Stimulated activated CD8-positive, alpha-beta memory T cell treated with anti-CD3 and anti-CD28 coated beads, Interleukin-2, amount 100 ng/mL, for 48 hours (primary cell): ENCODE measurements at regions not wholly inside any gene's neighbourhood (a gene's known extent, or its start where the extent isn't known, plus 50 kb on each side); places are given as distances from the start of the nearest gene placed in this dataset.

Experiments
- DNase-seq, 2 donors: peaks; one replicate each; pipeline ENCODE4 v3.0.0-alpha.2; 2020; ENCODE audit warnings: low read depth in 2 of 2

- DNase-seq = no peak
These were observed 136.5 kb upstream of the ABCA1 start for GRCh38 chr9:105064248-105065097.

- no peak for DNase-seq
These were observed 137.4 kb upstream of the ABCA1 start for GRCh38 chr9:105065098-105066088.

- no peak for DNase-seq
These were observed 138.4 kb upstream of the ABCA1 start for GRCh38 chr9:105066275-105066865.

GRCh38 chr9:105067895-105068580, 140.1 kb upstream of the ABCA1 start:
- DNase-seq = no peak

GRCh38 chr9:105069285-105069684, 141.3 kb upstream of the ABCA1 start:
- no peak for DNase-seq

- DNase-seq = no peak
These were observed 141.7 kb upstream of the ABCA1 start for GRCh38 chr9:105069696-105070095.

- DNase-seq = no peak
These were observed 142.2 kb upstream of the ABCA1 start for GRCh38 chr9:105070176-105070575.

GRCh38 chr9:105072476-105072875, 144.5 kb upstream of the ABCA1 start:
- DNase-seq = no peak

GRCh38 chr9:105073147-105073546, 145.2 kb upstream of the ABCA1 start:
- no peak for DNase-seq

GRCh38 chr9:105074491-105074890, 146.5 kb upstream of the ABCA1 start:
- DNase-seq = no peak

- no peak for DNase-seq
These were observed 148.8 kb upstream of the ABCA1 start for GRCh38 chr9:105076729-105077128.

- no peak for DNase-seq
These were observed 151.5 kb upstream of the ABCA1 start for GRCh38 chr9:105079457-105079856.

- DNase-seq = no peak
These were observed 154.9 kb upstream of the ABCA1 start for GRCh38 chr9:105082843-105083242.

GRCh38 chr9:105083256-105083655, 155.3 kb upstream of the ABCA1 start:
- no peak for DNase-seq

GRCh38 chr9:105087910-105088898, 156.2 kb upstream of the SLC44A1 start:
- DNase-seq = no peak

- DNase-seq = no peak
These were observed 154.6 kb upstream of the SLC44A1 start for GRCh38 chr9:105089874-105090273.

- no peak for DNase-seq
These were observed 153.3 kb upstream of the SLC44A1 start for GRCh38 chr9:105091004-105091640.

- no peak for DNase-seq
These were observed 150.8 kb upstream of the SLC44A1 start for GRCh38 chr9:105093685-105094084.

- DNase-seq = no peak
These were observed 146.1 kb upstream of the SLC44A1 start for GRCh38 chr9:105098370-105098769.

GRCh38 chr9:105103776-105104175, 140.7 kb upstream of the SLC44A1 start:
- no peak for DNase-seq
